Suprapubic skin (tissue), 4 donors: ENCODE measurements at regions not wholly inside any gene's neighbourhood (a gene's known extent, or its start where the extent isn't known, plus 50 kb on each side); places are given as distances from the start of the nearest gene placed in this dataset.

Experiments used
- DNase-seq, 2 donors: peaks; one replicate each; pipeline ENCODE4 v3.0.0-alpha.2; 2019; ENCODE audit warnings: low spot score in 2 of 2
- H3K27ac ChIP-seq: fragments of 200-600 bp; sonication (generic); one replicate; pipeline ENCODE4 v1.5.1; 2019
- H3K27me3 ChIP-seq: fragments of 200-600 bp; sonication (generic); one replicate; pipeline ENCODE4 v1.5.1; 2019
- H3K36me3 ChIP-seq: fragments of 200-600 bp; sonication (generic); one replicate; pipeline ENCODE4 v1.5.1; 2019
- H3K4me1 ChIP-seq: fragments of 200-600 bp; sonication (generic); one replicate; pipeline ENCODE4 v1.5.1; 2019
- H3K4me3 ChIP-seq: fragments of 200-600 bp; sonication (generic); one replicate; pipeline ENCODE4 v1.5.1; 2019; ENCODE audit warnings: mild to moderate bottlenecking
- H3K9me3 ChIP-seq: fragments of 200-600 bp; sonication (generic); one replicate; pipeline ENCODE4 v1.5.1; 2019
- EP300 ChIP-seq: sonication (generic); formaldehyde crosslinking; IDR thresholded peaks from one replicate; pipeline ENCODE4 v1.6.1; 2017; ENCODE audit warnings: antibody characterized with exemption
- POLR2A ChIP-seq, 2 donors: fragments of 450-650 bp; IDR thresholded peaks; one replicate each; pipeline ENCODE4 v1.6.1; 2017; ENCODE audit warnings: antibody characterized with exemption in 2 of 2, mild to moderate bottlenecking in 2 of 2, moderate library complexity in 2 of 2
- POLR2AphosphoS5 ChIP-seq, 3 donors: sonication (generic); formaldehyde crosslinking; IDR thresholded peaks; one replicate each; pipeline ENCODE4 v1.6.1; 2017; ENCODE audit warnings: antibody characterized with exemption in 3 of 3
- WGBS: methylation state at CpG from one replicate; pipeline ENCODE4 v1.1.5; 2018; 5-methylcytosine and 5-hydroxymethylcytosine counted together
- TF ChIP-seq, protein P1 (sequence below), 2 donors: fragments of 200-600 bp in 1 of 2; fragments of 450-650 bp in 1 of 2; sonication (generic) in 1 of 2; IDR thresholded peaks; one replicate each; pipeline ENCODE4 v1.5.1; 2016 to 2019; ENCODE audit warnings: antibody characterized with exemption in 2 of 2, mild to moderate bottlenecking in 1 of 2, moderate library complexity in 1 of 2

DNA sequence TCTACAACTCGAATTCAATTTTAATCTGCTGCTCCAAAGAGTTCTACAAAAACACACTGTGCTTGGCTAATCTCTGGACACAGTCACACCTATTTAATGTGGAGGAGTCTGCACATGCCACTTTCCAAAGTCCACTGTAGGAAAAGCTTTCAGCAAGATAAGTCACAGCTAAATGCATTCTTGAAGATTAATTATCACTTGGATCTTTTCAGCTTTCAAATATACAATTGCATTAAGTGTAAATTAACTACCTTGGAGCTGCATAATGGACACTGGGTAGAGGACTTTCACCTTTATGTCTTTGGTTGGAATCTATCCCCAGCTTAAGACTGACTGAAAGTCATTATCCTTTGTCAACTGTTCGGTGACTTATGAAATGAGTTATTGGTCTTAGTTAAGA, 565.1 kb downstream of the PIK3C3 start:
- WGBS, result 78% methylated on average over 2 of the region's 2 CpGs
- Histone ChIP-seq H3K27ac (no peak overlapping the region), H3K36me3 (no peaks in the 10 kb centered on the region), H3K4me1 (no peaks in the 10 kb centered on the region), H3K9me3 (no peaks in the 10 kb centered on the region), H3K27me3 (no peaks in the 10 kb centered on the region), H3K4me3 (no peak overlapping the region)
- TF ChIP-seq, protein P1, sequence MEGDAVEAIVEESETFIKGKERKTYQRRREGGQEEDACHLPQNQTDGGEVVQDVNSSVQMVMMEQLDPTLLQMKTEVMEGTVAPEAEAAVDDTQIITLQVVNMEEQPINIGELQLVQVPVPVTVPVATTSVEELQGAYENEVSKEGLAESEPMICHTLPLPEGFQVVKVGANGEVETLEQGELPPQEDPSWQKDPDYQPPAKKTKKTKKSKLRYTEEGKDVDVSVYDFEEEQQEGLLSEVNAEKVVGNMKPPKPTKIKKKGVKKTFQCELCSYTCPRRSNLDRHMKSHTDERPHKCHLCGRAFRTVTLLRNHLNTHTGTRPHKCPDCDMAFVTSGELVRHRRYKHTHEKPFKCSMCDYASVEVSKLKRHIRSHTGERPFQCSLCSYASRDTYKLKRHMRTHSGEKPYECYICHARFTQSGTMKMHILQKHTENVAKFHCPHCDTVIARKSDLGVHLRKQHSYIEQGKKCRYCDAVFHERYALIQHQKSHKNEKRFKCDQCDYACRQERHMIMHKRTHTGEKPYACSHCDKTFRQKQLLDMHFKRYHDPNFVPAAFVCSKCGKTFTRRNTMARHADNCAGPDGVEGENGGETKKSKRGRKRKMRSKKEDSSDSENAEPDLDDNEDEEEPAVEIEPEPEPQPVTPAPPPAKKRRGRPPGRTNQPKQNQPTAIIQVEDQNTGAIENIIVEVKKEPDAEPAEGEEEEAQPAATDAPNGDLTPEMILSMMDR (IDR thresholded peaks at IDR 0.05), result no peak
- TF ChIP-seq POLR2A (IDR thresholded peaks at IDR 0.05) (no peak), POLR2AphosphoS5 (IDR thresholded peaks at IDR 0.05) (no peak), EP300 (no peak)
- DNase-seq, result no peak

DNA sequence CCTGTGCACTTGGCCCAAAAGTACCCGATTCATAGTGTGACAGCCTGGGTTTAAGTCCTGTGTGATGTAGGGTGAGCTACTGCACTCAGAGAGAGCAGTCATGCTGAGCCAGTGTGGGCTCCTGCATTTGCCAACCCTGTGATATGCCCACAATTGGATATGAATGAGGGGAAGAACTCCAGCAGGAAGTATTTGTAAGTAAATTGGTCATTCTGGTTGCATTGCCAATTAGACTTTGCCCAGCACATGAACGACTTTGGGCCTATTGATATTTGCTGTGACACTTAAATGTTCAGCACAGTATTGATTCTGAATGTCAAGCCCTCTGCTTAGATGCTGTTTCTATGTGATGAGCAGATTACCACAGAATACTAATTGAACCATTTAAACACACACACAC, 570.9 kb downstream of the PIK3C3 start:
- H3K9me3 ChIP-seq, result no peaks in the 10 kb centered on the region
- H3K4me3 ChIP-seq, result no peak overlapping the region
- no peak for DNase-seq
- no peaks in the 10 kb centered on the region for H3K36me3 ChIP-seq
- no peak overlapping the region for H3K27ac ChIP-seq
- TF ChIP-seq POLR2A (IDR thresholded peaks at IDR 0.05), result no peak
- TF ChIP-seq, protein P1 (IDR thresholded peaks at IDR 0.05), result no peak
- TF ChIP-seq EP300, result no peak
- TF ChIP-seq POLR2AphosphoS5 (IDR thresholded peaks at IDR 0.05), result no peak
- WGBS, result 71% methylated on average over 2 of the region's 2 CpGs
- H3K4me1 ChIP-seq, result no peaks in the 10 kb centered on the region
- no peaks in the 10 kb centered on the region for H3K27me3 ChIP-seq

DNA sequence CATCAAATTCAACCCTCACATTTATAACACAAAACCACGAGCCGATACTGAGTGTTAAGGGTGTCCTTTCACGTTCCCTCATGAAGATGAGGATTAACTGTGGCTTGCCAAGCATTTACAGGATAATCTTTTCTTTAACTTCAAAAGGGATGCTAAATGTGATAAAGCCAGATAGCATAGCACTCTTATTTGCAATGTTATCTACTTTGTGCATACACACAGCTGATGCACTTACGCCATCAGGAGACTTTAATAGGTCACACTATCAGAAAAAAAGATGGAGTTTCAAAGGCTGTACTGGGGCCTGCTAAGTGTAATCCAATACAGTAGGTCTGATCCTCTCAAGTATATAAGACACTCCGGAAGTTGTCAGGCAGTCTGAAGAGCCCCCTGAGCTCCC, 572.7 kb downstream of the PIK3C3 start:
- H3K27ac ChIP-seq, result no peak overlapping the region
- no peaks in the 10 kb centered on the region for H3K4me1 ChIP-seq
- H3K36me3 ChIP-seq, result no peaks in the 10 kb centered on the region
- no peaks in the 10 kb centered on the region for H3K27me3 ChIP-seq
- 83% methylated on average over 5 of the region's 5 CpGs for WGBS
- no peak for DNase-seq
- TF ChIP-seq, protein P1 (IDR thresholded peaks at IDR 0.05), result no peak
- TF ChIP-seq EP300 (no peak), POLR2AphosphoS5 (IDR thresholded peaks at IDR 0.05) (no peak), POLR2A (IDR thresholded peaks at IDR 0.05) (no peak)
- no peak overlapping the region for H3K4me3 ChIP-seq
- no peaks in the 10 kb centered on the region for H3K9me3 ChIP-seq

DNA sequence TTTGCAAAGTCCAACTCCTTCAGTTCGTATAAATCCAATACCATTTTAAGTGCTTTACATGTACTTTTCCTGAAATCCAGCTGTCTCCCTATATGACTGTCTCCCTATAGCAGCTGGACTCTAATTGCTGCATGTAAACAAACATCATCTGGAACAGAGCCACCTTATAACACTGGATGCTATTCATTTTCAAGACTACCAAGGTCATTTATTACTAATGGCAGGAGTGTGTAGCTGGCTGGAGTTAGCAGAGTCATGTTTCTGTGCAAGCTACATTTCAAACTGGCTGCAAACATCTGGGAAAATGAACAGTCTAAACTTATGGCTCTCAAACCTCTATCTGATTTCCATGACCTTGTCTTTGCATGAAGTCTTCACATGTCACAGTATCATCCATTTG, 575.2 kb downstream of the PIK3C3 start:
- WGBS, result 67% methylated on average over 1 of the region's 1 CpG

DNA sequence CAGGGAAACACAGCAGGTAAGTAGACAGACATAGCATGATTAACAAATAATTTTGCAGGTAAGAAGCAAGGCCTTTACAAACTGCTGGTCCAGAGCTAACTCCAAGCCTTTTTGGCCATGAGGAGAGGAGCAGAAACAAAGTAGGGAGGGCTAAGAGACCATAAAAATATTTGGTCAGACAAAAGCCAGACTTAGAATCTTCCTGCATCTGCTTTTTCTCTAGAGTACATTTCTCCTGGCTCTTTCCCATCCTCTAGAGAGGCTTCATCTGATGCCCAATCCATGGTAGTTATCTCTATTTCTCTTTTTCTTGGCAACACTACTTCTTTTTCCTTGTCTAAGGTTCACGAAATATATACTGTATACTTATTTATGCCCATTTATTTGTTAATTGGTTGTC, 577.1 kb downstream of the PIK3C3 start:
- Histone ChIP-seq H3K36me3 (no peaks in the 10 kb centered on the region), H3K27ac (no peak overlapping the region), H3K4me1 (no peaks in the 10 kb centered on the region), H3K9me3 (no peaks in the 10 kb centered on the region), H3K4me3 (no peak overlapping the region), H3K27me3 (no peaks in the 10 kb centered on the region)
- DNase-seq, result no peak
- 68% methylated on average over 1 of the region's 1 CpG for WGBS
- TF ChIP-seq, protein P1 (IDR thresholded peaks at IDR 0.05), result no peak
- TF ChIP-seq POLR2A (IDR thresholded peaks at IDR 0.05) (no peak), POLR2AphosphoS5 (IDR thresholded peaks at IDR 0.05) (no peak), EP300 (no peak)

More for the DNA sequence above, 575.2 kb downstream of the PIK3C3 start:
- H3K36me3 ChIP-seq, result no peaks in the 10 kb centered on the region
- DNase-seq, result no peak
- H3K27ac ChIP-seq, result no peak overlapping the region
- no peaks in the 10 kb centered on the region for H3K27me3 ChIP-seq
- H3K4me3 ChIP-seq, result no peak overlapping the region
- no peaks in the 10 kb centered on the region for H3K9me3 ChIP-seq
- TF ChIP-seq POLR2A (IDR thresholded peaks at IDR 0.05) (no peak), POLR2AphosphoS5 (IDR thresholded peaks at IDR 0.05) (no peak), EP300 (no peak)
- TF ChIP-seq, protein P1 (IDR thresholded peaks at IDR 0.05), result no peak
- no peaks in the 10 kb centered on the region for H3K4me1 ChIP-seq
